ENCODE measurements at regions not wholly inside any gene's neighbourhood (a gene's known extent, or its start where the extent isn't known, plus 50 kb on each side); places are given as distances from the start of the nearest gene placed in this dataset.

GRCh38 chr6:81856872-81857271, 104.4 kb upstream of the TENT5A start:
- no peak for DNase-seq

- DNase-seq = no peak
These were observed 102.0 kb upstream of the TENT5A start for GRCh38 chr6:81854474-81854873.

- DNase-seq = no peak
These were observed 101.5 kb upstream of the TENT5A start for GRCh38 chr6:81853975-81854374.

- no peak for DNase-seq
These were observed 96.8 kb upstream of the TENT5A start for GRCh38 chr6:81849248-81849647.

GRCh38 chr6:81847866-81848265, 95.4 kb upstream of the TENT5A start:
- DNase-seq = no peak

- no peak for DNase-seq
These were observed 92.2 kb upstream of the TENT5A start for GRCh38 chr6:81844686-81845085.

- DNase-seq = no peak
These were observed 90.8 kb upstream of the TENT5A start for GRCh38 chr6:81843302-81843701.

- no peak for DNase-seq
These were observed 89.8 kb upstream of the TENT5A start for GRCh38 chr6:81842254-81842653.

- no peak for DNase-seq
These were observed 86.4 kb upstream of the TENT5A start for GRCh38 chr6:81838724-81839426.

- no peak for DNase-seq
These were observed 85.5 kb upstream of the TENT5A start for GRCh38 chr6:81838031-81838430.

- DNase-seq = no peak
These were observed 81.7 kb upstream of the TENT5A start for GRCh38 chr6:81834141-81834681.

- no peak for DNase-seq
These were observed 79.8 kb upstream of the TENT5A start for GRCh38 chr6:81832304-81832703.

- DNase-seq = no peak
These were observed 78.8 kb upstream of the TENT5A start for GRCh38 chr6:81831274-81831673.

- no peak for DNase-seq
These were observed 74.3 kb upstream of the TENT5A start for GRCh38 chr6:81826784-81827183.

GRCh38 chr6:81822568-81822967, 70.1 kb upstream of the TENT5A start:
- DNase-seq = no peak

- DNase-seq = no peak
These were observed 69.0 kb upstream of the TENT5A start for GRCh38 chr6:81821449-81821848.

- DNase-seq = no peak
These were observed 68.5 kb upstream of the TENT5A start for GRCh38 chr6:81820980-81821379.

- no peak for DNase-seq
These were observed 67.9 kb upstream of the TENT5A start for GRCh38 chr6:81820422-81820821.

GRCh38 chr6:81819767-81820166, 67.3 kb upstream of the TENT5A start:
- no peak for DNase-seq

- no peak for DNase-seq
These were observed 66.5 kb upstream of the TENT5A start for GRCh38 chr6:81818901-81819361.

- DNase-seq = no peak
These were observed 63.9 kb upstream of the TENT5A start for GRCh38 chr6:81816380-81816779.

GRCh38 chr6:81814370-81815076, 62.0 kb upstream of the TENT5A start:
- no peak for DNase-seq

- DNase-seq = no peak
These were observed 60.8 kb upstream of the TENT5A start for GRCh38 chr6:81813305-81813704.

- no peak for DNase-seq
These were observed 59.9 kb upstream of the TENT5A start for GRCh38 chr6:81812401-81812800.

All from NCI-H524 treated with DMSO at 0.1 percent for 48 hours (cell line).